GM10266 (cell line): ENCODE measurements at regions not wholly inside any gene's neighbourhood (a gene's known extent, or its start where the extent isn't known, plus 50 kb on each side); places are given as distances from the start of the nearest gene placed in this dataset.

Source experiments
- DNase-seq: peaks from one replicate; pipeline ENCODE4 v3.0.0; 2012; ENCODE audit errors: extremely low spot score
- CTCF ChIP-seq: IDR thresholded peaks from 2 replicates; pipeline ENCODE4 v1.5.1; 2012; ENCODE audit warnings: mild to moderate bottlenecking, low read depth; ENCODE audit not compliant: control insufficient read depth, insufficient read depth; ENCODE audit errors: missing control alignments

- no peak for TF ChIP-seq CTCF
- no peak for DNase-seq
Observed at GRCh38 chr10:36171953-36172940, 530.2 kb upstream of the FZD8 start.

- DNase-seq = no peak
- no peak for TF ChIP-seq CTCF
Observed at GRCh38 chr10:36171556-36171952, 529.5 kb upstream of the FZD8 start.

- TF ChIP-seq CTCF = no peak
- DNase-seq = no peak
Observed at GRCh38 chr10:36170943-36171501, 528.9 kb upstream of the FZD8 start.

- no peak for TF ChIP-seq CTCF
- DNase-seq = no peak
Observed at GRCh38 chr10:36170142-36170719, 528.1 kb upstream of the FZD8 start.

- TF ChIP-seq CTCF = no peak
- DNase-seq = no peak
Observed at GRCh38 chr10:36168777-36169176, 526.7 kb upstream of the FZD8 start.

- no peak for DNase-seq
- no peak for TF ChIP-seq CTCF
Observed at GRCh38 chr10:36164556-36165504, 522.7 kb upstream of the FZD8 start.
